CD4-positive, alpha-beta T cell (primary cell): ENCODE measurements at regions not wholly inside any gene's neighbourhood (a gene's known extent, or its start where the extent isn't known, plus 50 kb on each side); places are given as distances from the start of the nearest gene placed in this dataset.

Experiments used
- ATAC-seq: fragments of 200-7000 bp; cut with Tn5 transposase; one replicate; pipeline ENCODE4 v1.10.0; 2022; ENCODE audit warnings: mild to moderate bottlenecking; ENCODE audit not compliant: poor library complexity
- CTCF ChIA-PET: fragments of 350-600 bp; sonication (Branson Sonifier 250); formaldehyde crosslinking; loops from one replicate; lab custom pipeline; 2021; ENCODE audit warnings: antibody characterized with exemption, inconsistent platforms; lab: Charles Lee
- POLR2A ChIA-PET: fragments of 350-600 bp; sonication (Branson Sonifier 250); formaldehyde crosslinking; loops from one replicate; lab custom pipeline; 2021; ENCODE audit warnings: antibody characterized with exemption, inconsistent platforms; lab: Charles Lee
- DNase-seq, 14 experiments: peaks; one replicate each; pipeline ENCODE4 v3.0.0-alpha.2; 2013 to 2020; ENCODE audit warnings: mixed read lengths in 2 of 14
- H3K27ac ChIP-seq, 2 donors: one replicate each; pipeline versions ENCODE4 v1.5.1 to v1.7.0; 2013; ENCODE audit warnings: low read length in 2 of 2, low read depth in 1 of 2, mild to moderate bottlenecking in 1 of 2
- H3K27me3 ChIP-seq, 2 experiments: 1 replicate in 1 of 2; 2 replicates in 1 of 2; pipeline versions ENCODE4 v1.6.1 to v1.7.0; 2013; ENCODE audit warnings: low read length in 2 of 2, control low read depth in 1 of 2, mild to moderate bottlenecking in 1 of 2, moderate library complexity in 1 of 2; ENCODE audit not compliant: insufficient read depth in 2 of 2, control insufficient read depth in 1 of 2
- H3K36me3 ChIP-seq: one replicate; pipeline ENCODE4 v1.6.1; 2013; ENCODE audit warnings: low read length, control low read depth; ENCODE audit not compliant: insufficient read depth
- H3K4me1 ChIP-seq: one replicate; pipeline ENCODE4 v1.6.1; 2013; ENCODE audit warnings: low read length, control low read depth; ENCODE audit not compliant: insufficient read depth
- H3K4me3 ChIP-seq: one replicate; pipeline ENCODE4 v1.5.1; 2013; ENCODE audit warnings: mild to moderate bottlenecking, low read length, moderate library complexity
- H3K9me3 ChIP-seq, 2 experiments: 1 replicate in 1 of 2; 2 replicates in 1 of 2; pipeline versions ENCODE4 v1.6.1 to v1.7.0; 2013; ENCODE audit warnings: low read length in 2 of 2, mild to moderate bottlenecking in 2 of 2, control low read depth in 1 of 2, moderate library complexity in 1 of 2; ENCODE audit not compliant: control insufficient read depth in 1 of 2, insufficient read depth in 1 of 2
- H3K27ac Mint-ChIP-seq: one replicate; pipeline ENCODE4 v1.8.0; 2020; ENCODE audit warnings: mixed read lengths
- H3K27me3 Mint-ChIP-seq: one replicate; pipeline ENCODE4 v1.8.0; 2021; ENCODE audit warnings: mixed read lengths
- H3K36me3 Mint-ChIP-seq: one replicate; pipeline ENCODE4 v1.8.0; 2021; ENCODE audit warnings: low read depth, mixed read lengths
- H3K4me1 Mint-ChIP-seq: one replicate; pipeline ENCODE4 v1.8.0; 2021; ENCODE audit warnings: low read depth, mixed read lengths
- H3K4me3 Mint-ChIP-seq: one replicate; pipeline ENCODE4 v1.8.0; 2020; ENCODE audit warnings: mild to moderate bottlenecking, mixed read lengths
- H3K9me3 Mint-ChIP-seq: one replicate; pipeline ENCODE4 v1.8.0; 2020; ENCODE audit warnings: mixed read lengths
- intact Hi-C, 2 experiments: fragments of 100-400 bp; cut with DNase I in 1 of 2; cut with micrococcal nuclease in 1 of 2; formaldehyde crosslinking; loops; one replicate each; pipeline versions ENCODE4 v1.15.1 to v1.9.0; 2023 to 2025; cut with DNase I, micrococcal nuclease
- TF ChIP-seq, protein P1 (sequence below): fragments of 200-600 bp; IDR thresholded peaks from one replicate; pipeline ENCODE4 v1.8.0; 2022; ENCODE audit warnings: antibody characterized with exemption, mild to moderate bottlenecking

DNA sequence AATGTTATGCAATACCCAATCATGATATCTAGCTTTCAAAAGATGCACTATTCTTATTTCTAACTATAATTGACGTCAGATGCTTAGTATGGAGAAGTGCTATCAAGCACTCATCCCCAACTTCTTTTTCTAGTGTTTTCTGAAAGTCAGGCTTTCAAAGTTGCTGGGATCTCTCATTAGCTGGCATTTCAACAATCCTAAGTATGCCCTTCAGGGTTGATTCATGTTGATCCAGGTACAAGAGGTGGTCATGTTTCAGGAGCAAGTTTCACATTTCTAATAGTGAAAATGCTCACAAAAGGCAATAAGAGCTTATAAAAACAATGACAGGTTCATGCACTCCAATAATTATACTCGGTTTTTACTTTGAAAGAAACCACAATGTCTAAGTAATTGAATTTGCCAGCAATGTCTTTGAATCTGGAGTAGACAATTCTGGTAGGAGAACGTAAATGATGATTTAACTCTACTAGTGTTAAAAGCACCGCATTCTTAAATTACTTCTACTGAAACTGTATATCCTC is 193.7 kb upstream of the KHDRBS2 start:
- H3K4me3 Mint-ChIP-seq: no peak overlapping the region
- Histone ChIP-seq H3K27ac (no peak overlapping the region), H3K27me3 (no peaks in the 10 kb centered on the region), H3K4me3 (no peak overlapping the region), H3K4me1 (no peaks in the 10 kb centered on the region), H3K36me3 (no peaks in the 10 kb centered on the region), H3K9me3 (no peaks in the 10 kb centered on the region)
- intact Hi-C loops: no loop called here
- ChIA-PET POLR2A (no interaction called here), CTCF (no interaction called here)
- TF ChIP-seq, protein P1, sequence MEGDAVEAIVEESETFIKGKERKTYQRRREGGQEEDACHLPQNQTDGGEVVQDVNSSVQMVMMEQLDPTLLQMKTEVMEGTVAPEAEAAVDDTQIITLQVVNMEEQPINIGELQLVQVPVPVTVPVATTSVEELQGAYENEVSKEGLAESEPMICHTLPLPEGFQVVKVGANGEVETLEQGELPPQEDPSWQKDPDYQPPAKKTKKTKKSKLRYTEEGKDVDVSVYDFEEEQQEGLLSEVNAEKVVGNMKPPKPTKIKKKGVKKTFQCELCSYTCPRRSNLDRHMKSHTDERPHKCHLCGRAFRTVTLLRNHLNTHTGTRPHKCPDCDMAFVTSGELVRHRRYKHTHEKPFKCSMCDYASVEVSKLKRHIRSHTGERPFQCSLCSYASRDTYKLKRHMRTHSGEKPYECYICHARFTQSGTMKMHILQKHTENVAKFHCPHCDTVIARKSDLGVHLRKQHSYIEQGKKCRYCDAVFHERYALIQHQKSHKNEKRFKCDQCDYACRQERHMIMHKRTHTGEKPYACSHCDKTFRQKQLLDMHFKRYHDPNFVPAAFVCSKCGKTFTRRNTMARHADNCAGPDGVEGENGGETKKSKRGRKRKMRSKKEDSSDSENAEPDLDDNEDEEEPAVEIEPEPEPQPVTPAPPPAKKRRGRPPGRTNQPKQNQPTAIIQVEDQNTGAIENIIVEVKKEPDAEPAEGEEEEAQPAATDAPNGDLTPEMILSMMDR: no peak
- DNase-seq (no peak), ATAC-seq (no peak)
- H3K9me3 Mint-ChIP-seq: peaks cover 9% of the 10 kb centered on the region
- no peaks in the 10 kb centered on the region for H3K36me3 Mint-ChIP-seq
- H3K27me3 Mint-ChIP-seq: no peaks in the 10 kb centered on the region
- no peaks in the 10 kb centered on the region for H3K4me1 Mint-ChIP-seq
- H3K27ac Mint-ChIP-seq: no peak overlapping the region

DNA sequence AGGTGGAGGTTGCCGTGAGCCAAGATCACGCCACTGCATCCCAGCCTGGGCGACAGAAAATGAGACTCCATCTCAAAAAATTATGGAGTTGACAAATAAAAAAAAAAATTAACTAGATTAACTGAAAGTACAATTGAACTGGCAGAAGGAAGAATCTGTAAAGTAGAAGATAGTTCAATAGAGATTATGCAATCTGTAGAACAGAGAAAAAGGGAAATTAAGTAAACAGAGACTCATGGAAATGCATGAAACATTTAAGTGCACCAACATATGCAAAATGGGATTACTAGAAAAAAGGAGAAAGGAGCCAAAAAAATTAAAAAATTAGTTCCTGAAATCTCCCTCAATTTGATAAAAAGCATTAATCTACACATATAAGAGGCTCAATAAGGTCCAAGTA is 188.8 kb upstream of the KHDRBS2 start:
- Mint-ChIP-seq H3K9me3 (peaks cover 17% of the 10 kb centered on the region), H3K4me3 (no peak overlapping the region), H3K27ac (no peak overlapping the region), H3K27me3 (no peaks in the 10 kb centered on the region), H3K4me1 (no peaks in the 10 kb centered on the region), H3K36me3 (no peaks in the 10 kb centered on the region)
- no peak for ATAC-seq
- no peaks in the 10 kb centered on the region for H3K4me1 ChIP-seq
- TF ChIP-seq, protein P1: no peak
- no peaks in the 10 kb centered on the region for H3K27me3 ChIP-seq
- POLR2A ChIA-PET: no interaction called here
- CTCF ChIA-PET: no interaction called here
- H3K36me3 ChIP-seq: no peaks in the 10 kb centered on the region
- H3K9me3 ChIP-seq: peaks cover 0 to 4% of the 10 kb centered on the region in 2 experiments
- H3K27ac ChIP-seq: no peak overlapping the region
- no peak for DNase-seq
- H3K4me3 ChIP-seq: no peak overlapping the region
- intact Hi-C loops: no loop called here

DNA sequence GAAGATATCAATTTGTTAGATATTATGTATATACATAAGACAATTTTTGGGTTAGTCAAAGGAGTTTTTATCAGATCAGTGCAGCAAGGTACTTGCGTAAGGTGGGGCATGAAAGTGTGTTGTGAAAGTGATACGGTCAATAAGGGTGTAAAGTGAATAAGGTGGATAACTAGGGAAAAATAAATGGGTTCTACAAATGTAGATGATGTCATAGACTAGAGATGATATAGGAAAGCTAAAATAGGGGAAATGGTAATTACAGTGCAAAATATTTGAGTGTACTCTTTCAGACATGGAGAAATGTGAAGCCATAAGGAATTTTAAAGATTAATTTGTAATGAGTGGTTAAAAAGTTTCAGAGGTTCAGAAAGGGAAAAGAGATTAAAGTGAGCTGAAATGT is 180.6 kb upstream of the KHDRBS2 start:
- H3K36me3 Mint-ChIP-seq: no peaks in the 10 kb centered on the region
- no peaks in the 10 kb centered on the region for H3K36me3 ChIP-seq
- no peak for ATAC-seq
- no peaks in the 10 kb centered on the region for H3K4me1 Mint-ChIP-seq
- no peak for DNase-seq
- intact Hi-C loops: no loop called here
- TF ChIP-seq, protein P1: no peak
- no peaks in the 10 kb centered on the region for H3K27me3 Mint-ChIP-seq
- POLR2A ChIA-PET: no interaction called here
- CTCF ChIA-PET: no interaction called here
- no peak overlapping the region for H3K4me3 ChIP-seq
- H3K27ac ChIP-seq: no peak overlapping the region
- no peaks in the 10 kb centered on the region for H3K4me1 ChIP-seq
- no peaks in the 10 kb centered on the region for H3K27me3 ChIP-seq
- H3K27ac Mint-ChIP-seq: no peak overlapping the region
- no peak overlapping the region for H3K4me3 Mint-ChIP-seq
- no peaks in the 10 kb centered on the region for H3K9me3 ChIP-seq
- peaks cover 10% of the 10 kb centered on the region for H3K9me3 Mint-ChIP-seq
